ENCODE measurements at regions not wholly inside any gene's neighbourhood (a gene's known extent, or its start where the extent isn't known, plus 50 kb on each side); places are given as distances from the start of the nearest gene placed in this dataset.

- TF ChIP-seq TCF7 (CRISPR knock-in tag; IDR thresholded peaks at IDR 0.05; ENCODE audit: low read depth) (no peak), CTCF (IDR thresholded peaks at IDR 0.05) (no peak), ZNF232 (CRISPR knock-in tag; IDR thresholded peaks at IDR 0.05) (no peak), ATF3 (CRISPR knock-in tag; conservative IDR thresholded peaks at IDR 0.05) (no peak), ZNF138 (CRISPR knock-in tag; conservative IDR thresholded peaks at IDR 0.05) (no peak), ERG (CRISPR knock-in tag; IDR thresholded peaks at IDR 0.05) (no peak), TEAD4 (CRISPR knock-in tag; IDR thresholded peaks at IDR 0.05) (no peak), ZNF317 (CRISPR knock-in tag; IDR thresholded peaks at IDR 0.05; ENCODE audit: borderline replicate concordance, low read depth) (no peak), SP1 (CRISPR knock-in tag; conservative IDR thresholded peaks at IDR 0.05) (no peak), ATF1 (CRISPR knock-in tag; IDR thresholded peaks at IDR 0.05) (no peak), CBFB (CRISPR knock-in tag; IDR thresholded peaks at IDR 0.05; ENCODE audit: low read depth) (no peak)
- TF ChIP-seq, protein P1, sequence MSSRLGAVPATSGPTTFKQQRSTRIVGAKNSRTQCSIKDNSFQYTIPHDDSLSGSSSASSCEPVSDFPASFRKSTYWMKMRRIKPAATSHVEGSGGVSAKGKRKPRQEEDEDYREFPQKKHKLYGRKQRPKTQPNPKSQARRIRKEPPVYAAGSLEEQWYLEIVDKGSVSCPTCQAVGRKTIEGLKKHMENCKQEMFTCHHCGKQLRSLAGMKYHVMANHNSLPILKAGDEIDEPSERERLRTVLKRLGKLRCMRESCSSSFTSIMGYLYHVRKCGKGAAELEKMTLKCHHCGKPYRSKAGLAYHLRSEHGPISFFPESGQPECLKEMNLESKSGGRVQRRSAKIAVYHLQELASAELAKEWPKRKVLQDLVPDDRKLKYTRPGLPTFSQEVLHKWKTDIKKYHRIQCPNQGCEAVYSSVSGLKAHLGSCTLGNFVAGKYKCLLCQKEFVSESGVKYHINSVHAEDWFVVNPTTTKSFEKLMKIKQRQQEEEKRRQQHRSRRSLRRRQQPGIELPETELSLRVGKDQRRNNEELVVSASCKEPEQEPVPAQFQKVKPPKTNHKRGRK (CRISPR knock-in tag; IDR thresholded peaks at IDR 0.05; ENCODE audit: borderline replicate concordance): no peak
- TF ChIP-seq, protein P2, sequence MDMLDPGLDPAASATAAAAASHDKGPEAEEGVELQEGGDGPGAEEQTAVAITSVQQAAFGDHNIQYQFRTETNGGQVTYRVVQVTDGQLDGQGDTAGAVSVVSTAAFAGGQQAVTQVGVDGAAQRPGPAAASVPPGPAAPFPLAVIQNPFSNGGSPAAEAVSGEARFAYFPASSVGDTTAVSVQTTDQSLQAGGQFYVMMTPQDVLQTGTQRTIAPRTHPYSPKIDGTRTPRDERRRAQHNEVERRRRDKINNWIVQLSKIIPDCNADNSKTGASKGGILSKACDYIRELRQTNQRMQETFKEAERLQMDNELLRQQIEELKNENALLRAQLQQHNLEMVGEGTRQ (CRISPR knock-in tag; IDR thresholded peaks at IDR 0.05): no peak
Measured at GRCh38 chr2:120912101-120912985, 176.7 kb downstream of the GLI2 start.
